ENCODE measurements at regions not wholly inside any gene's neighbourhood (a gene's known extent, or its start where the extent isn't known, plus 50 kb on each side); places are given as distances from the start of the nearest gene placed in this dataset.

GRCh38 chr12:93154096-93154728 lies 223.5 kb upstream of the NUDT4 start:
- no peaks in the 10 kb centered on the region for H3K27me3 ChIP-seq
- H3K4me1 ChIP-seq = peaks cover 0 to 8% of the 10 kb centered on the region in 2 donors
- H3K9me3 ChIP-seq = no peaks in the 10 kb centered on the region
- H3K36me3 ChIP-seq = no peaks in the 10 kb centered on the region
- DNase-seq (ENCODE audit: low spot score in 2 of 2) = no peak
- no peak overlapping the region for H3K27ac ChIP-seq
- no peak overlapping the region for H3K4me3 ChIP-seq
- TF ChIP-seq, protein P1, sequence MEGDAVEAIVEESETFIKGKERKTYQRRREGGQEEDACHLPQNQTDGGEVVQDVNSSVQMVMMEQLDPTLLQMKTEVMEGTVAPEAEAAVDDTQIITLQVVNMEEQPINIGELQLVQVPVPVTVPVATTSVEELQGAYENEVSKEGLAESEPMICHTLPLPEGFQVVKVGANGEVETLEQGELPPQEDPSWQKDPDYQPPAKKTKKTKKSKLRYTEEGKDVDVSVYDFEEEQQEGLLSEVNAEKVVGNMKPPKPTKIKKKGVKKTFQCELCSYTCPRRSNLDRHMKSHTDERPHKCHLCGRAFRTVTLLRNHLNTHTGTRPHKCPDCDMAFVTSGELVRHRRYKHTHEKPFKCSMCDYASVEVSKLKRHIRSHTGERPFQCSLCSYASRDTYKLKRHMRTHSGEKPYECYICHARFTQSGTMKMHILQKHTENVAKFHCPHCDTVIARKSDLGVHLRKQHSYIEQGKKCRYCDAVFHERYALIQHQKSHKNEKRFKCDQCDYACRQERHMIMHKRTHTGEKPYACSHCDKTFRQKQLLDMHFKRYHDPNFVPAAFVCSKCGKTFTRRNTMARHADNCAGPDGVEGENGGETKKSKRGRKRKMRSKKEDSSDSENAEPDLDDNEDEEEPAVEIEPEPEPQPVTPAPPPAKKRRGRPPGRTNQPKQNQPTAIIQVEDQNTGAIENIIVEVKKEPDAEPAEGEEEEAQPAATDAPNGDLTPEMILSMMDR (IDR thresholded peaks at IDR 0.05) = no peak
- intact Hi-C loops (cut with DNase I) = no loop called here

DNA sequence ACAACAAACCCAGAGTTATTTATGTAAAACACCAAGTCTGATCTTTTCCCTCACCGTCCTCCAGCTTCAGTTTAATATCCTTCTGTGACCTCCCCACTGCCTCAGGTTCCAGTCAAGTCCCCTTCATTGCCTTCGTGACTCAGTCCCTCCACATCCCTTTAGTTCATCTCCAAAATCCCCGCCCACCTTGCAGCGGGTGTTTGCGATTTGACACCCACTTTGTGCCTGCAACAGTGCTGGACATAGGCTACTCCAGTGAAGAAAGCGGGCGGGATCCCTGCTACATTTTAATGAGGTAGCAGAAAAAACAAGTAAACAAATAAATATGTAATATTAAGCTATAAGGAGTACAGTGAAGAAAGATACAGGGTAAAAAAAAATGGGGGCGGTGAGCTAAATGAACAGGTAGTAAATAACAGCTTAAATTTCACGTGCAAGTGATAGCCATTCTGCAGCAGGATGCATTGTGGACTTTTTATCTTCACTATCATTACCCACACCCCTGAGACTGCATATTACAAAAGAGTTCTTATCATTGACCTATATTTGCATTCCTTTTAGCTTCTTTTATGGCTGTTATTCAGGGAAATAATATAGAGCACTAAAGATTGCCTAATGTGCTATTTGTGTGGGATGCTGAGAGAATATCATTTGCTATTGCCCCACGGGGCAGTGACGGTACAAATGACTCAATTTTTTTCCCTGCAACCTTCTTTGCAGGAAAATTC lies 222.8 kb upstream of the NUDT4 start:
- no peaks in the 10 kb centered on the region for H3K9me3 ChIP-seq
- intact Hi-C loops (cut with DNase I) = no loop called here
- no peaks in the 10 kb centered on the region for H3K36me3 ChIP-seq
- no peak overlapping the region for H3K4me3 ChIP-seq
- TF ChIP-seq, protein P1 (IDR thresholded peaks at IDR 0.05) = no peak
- H3K27ac ChIP-seq = no peak overlapping the region
- H3K27me3 ChIP-seq = no peaks in the 10 kb centered on the region
- H3K4me1 ChIP-seq = peaks cover 0 to 8% of the 10 kb centered on the region in 2 donors
- DNase-seq (ENCODE audit: low spot score in 2 of 2) = no peak

- Histone ChIP-seq H3K9me3 (no peaks in the 10 kb centered on the region), H3K4me3 (no peak overlapping the region)
Observed at GRCh38 chr12:93156086-93156716, 221.5 kb upstream of the NUDT4 start.

GRCh38 chr12:93157279-93157678 lies 220.4 kb upstream of the NUDT4 start:
- H3K36me3 ChIP-seq = no peaks in the 10 kb centered on the region
- no peaks in the 10 kb centered on the region for H3K27me3 ChIP-seq
- H3K4me1 ChIP-seq = peaks cover 0 to 8% of the 10 kb centered on the region in 2 donors
- no peak for DNase-seq (ENCODE audit: low spot score in 2 of 2)
- H3K4me3 ChIP-seq = no peak overlapping the region
- no peak overlapping the region for H3K27ac ChIP-seq
- H3K9me3 ChIP-seq = no peaks in the 10 kb centered on the region
- TF ChIP-seq, protein P1 (IDR thresholded peaks at IDR 0.05) = no peak
- intact Hi-C loops (cut with DNase I) = no loop called here

More at GRCh38 chr12:93156086-93156716, 221.5 kb upstream of the NUDT4 start:
- H3K27me3 ChIP-seq = no peaks in the 10 kb centered on the region
- peaks cover 0 to 8% of the 10 kb centered on the region in 2 donors for H3K4me1 ChIP-seq
- H3K27ac ChIP-seq = no peak overlapping the region
- no peak for DNase-seq (ENCODE audit: low spot score in 2 of 2)
- H3K36me3 ChIP-seq = no peaks in the 10 kb centered on the region
- intact Hi-C loops (cut with DNase I) = no loop called here
- TF ChIP-seq, protein P1 (IDR thresholded peaks at IDR 0.05) = no peak

GRCh38 chr12:93158065-93158843 lies 219.5 kb upstream of the NUDT4 start:
- Histone ChIP-seq H3K27me3 (no peaks in the 10 kb centered on the region), H3K4me1 (peaks cover 0 to 8% of the 10 kb centered on the region in 2 donors), H3K36me3 (no peaks in the 10 kb centered on the region), H3K9me3 (no peaks in the 10 kb centered on the region), H3K27ac (no peak overlapping the region), H3K4me3 (no peak overlapping the region)
- TF ChIP-seq, protein P1 (IDR thresholded peaks at IDR 0.05) = no peak
- intact Hi-C loops (cut with DNase I) = no loop called here
- DNase-seq (ENCODE audit: low spot score in 2 of 2) = no peak
